GM12891 (cell line): ENCODE measurements at regions not wholly inside any gene's neighbourhood (a gene's known extent, or its start where the extent isn't known, plus 50 kb on each side); places are given as distances from the start of the nearest gene placed in this dataset.

Experiments used
- PAX5 ChIP-seq: IDR thresholded peaks from 2 replicates; pipeline ENCODE4 v1.6.1; 2011; ENCODE audit warnings: low read length, moderate library complexity, mild to moderate bottlenecking; ENCODE audit not compliant: insufficient read depth, severe bottlenecking
- POLR2A ChIP-seq: IDR thresholded peaks from 2 replicates; pipeline ENCODE4 v1.6.1; 2011; ENCODE audit warnings: low read depth, low read length, control low read depth
- POLR2AphosphoS5 ChIP-seq: IDR thresholded peaks from 2 replicates; pipeline ENCODE4 v1.6.1; 2011; ENCODE audit warnings: low read depth, low read length, control low read depth
- TAF1 ChIP-seq: IDR thresholded peaks from 2 replicates; pipeline ENCODE4 v1.6.1; 2011; ENCODE audit warnings: low read depth, low read length, control low read depth

DNA sequence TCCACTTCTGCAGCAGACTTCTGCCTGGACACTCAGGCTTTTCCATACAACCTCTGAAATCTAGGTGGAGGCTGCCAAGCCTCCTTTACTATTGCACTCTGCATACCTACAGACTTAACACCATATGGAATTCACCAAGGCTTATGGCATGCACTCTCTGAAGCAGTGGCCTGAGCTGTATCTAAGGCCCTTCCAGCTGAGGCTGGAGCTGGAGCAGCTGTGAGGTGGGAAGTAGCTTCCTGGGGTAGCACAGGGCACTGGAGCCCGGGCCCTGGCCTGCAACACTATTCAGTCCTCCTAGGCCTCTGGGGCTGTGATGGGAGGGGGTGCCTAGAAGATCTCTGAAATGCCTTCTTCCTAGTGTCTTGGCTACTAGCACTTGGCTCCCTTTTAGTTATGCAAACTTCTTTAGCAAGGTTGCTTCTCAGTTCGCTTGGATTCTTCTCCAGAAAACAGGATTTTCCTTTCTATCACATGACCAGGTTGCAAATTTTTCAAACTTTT is 186.6 kb upstream of the RORA start:
- no peak for TF ChIP-seq POLR2A
- no peak for TF ChIP-seq TAF1
- no peak for TF ChIP-seq POLR2AphosphoS5
- no peak for TF ChIP-seq PAX5
